NOMO-1 treated with DMSO at 0.1 percent for 48 hours (cell line): ENCODE measurements at regions not wholly inside any gene's neighbourhood (a gene's known extent, or its start where the extent isn't known, plus 50 kb on each side); places are given as distances from the start of the nearest gene placed in this dataset.
A peak's percentile ranks its signal among the peaks of the same experiment; 100 is the strongest.
"Not testable (repeated sequence)": the region's sequence is repeated elsewhere in the genome, so short reads cannot be mapped to it uniquely, and the experiment has no call there.

Experiments used
- DNase-seq: peaks from one replicate; lab custom pipeline; 2025; ENCODE audit not compliant: unreplicated experiment; lab: John Stamatoyannopoulos, UW

DNA sequence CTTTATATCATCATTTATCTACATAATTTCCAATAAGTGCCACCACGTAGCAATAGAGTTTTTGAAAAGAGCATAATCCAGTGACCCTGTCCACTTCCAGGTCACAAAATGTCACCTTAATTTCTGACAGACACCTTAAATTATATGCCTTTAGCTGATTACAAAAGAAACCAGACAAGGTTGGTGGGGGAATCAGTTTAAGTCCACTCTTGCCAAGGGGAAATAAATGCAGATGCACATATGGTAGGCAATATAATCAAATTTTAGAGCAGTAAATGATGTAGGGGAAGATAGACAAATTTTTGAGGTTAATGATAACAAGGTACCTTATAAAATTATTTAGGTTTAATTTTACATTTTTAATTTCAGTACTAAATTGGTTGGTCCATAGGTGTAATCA, 253.5 kb downstream of the ZIC1 start:
- no peak for DNase-seq

- no peak for DNase-seq
These were observed 259.9 kb downstream of the ZIC1 start for GRCh38 chr3:147669077-147669476.

- no peak for DNase-seq
These were observed 262.9 kb downstream of the ZIC1 start for GRCh38 chr3:147672035-147672434.

DNA sequence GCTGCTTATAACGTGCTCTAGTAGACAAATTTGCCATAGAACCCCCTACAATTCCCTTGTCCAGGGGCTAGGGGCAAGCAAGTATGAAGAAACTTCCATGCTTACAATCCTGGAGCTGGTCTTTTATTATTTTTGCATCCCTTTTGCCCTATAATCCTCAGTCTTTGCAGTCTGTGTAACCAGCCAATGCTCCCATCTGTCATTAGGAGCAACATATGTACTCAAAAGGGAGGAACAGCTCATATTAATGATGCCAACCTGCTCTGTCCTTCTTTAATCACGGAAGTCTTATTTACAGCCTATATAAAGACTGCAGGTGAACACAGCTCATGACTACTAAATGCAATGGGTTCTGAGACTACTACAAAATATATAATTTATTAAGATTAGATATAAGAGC, 263.3 kb downstream of the ZIC1 start:
- no peak for DNase-seq

DNA sequence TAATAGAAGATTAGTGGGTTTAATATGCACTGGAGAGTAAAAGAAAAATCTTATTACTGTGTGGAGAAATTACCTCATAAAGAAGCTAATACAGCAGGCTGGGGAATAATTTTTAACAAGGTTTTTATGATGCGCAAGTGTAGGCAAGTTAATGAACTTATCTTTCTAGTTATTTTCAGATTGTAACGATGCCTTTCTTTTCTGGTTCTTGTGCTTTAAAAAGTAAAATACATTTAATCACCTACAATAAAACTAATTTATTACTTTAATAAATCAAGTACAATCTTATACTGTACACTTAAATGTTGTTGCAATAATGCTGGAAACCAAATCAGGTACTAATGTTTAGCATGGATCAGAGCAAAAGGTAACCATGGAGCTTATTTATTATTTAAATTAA, 266.6 kb downstream of the ZIC1 start:
- DNase-seq: no peak

GRCh38 chr3:147680837-147681483, 271.8 kb downstream of the ZIC1 start:
- DNase-seq: no peak

DNA sequence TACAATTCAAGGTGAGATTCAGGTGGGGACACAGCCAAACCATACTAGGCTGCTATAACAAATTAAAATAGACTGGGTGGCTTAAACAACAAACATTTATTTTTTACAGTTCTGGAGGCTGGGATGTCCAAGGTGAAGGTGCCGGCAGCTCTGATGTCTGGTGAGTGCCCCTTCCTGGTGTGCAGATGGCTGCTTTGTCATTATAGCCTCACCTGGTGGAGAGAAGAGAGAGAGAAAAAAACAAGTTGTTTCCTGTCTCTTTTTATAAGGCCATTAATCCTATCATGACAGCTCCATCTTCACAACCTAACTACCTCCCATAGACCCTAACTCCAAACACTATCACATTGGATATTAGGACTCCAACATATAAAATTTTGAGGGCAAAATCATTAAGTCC, 279.7 kb downstream of the ZIC1 start:
- no peak for DNase-seq

- peak; percentile 93 for DNase-seq
These were observed 290.1 kb downstream of the ZIC1 start for GRCh38 chr3:147699175-147699838.

GRCh38 chr3:147701195-147701594, 292.0 kb downstream of the ZIC1 start:
- no peak for DNase-seq

DNA sequence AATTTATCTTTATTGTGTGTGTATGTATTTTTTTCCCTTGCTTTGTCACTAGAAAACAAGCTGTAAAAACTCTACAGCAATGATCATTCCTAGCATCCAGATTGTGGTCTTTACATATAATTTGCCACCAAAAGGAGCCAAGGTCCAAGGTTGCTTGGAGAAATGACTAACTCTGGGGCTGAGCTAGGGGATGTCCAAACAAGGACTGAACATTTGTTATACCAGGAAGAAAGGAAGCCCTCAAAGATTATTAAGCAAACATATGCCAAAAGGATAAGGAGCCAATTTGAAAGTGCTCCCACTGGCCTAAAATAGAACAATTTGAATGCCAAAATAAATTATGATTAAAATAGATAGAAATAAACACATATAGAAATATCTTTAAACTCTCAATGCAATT, 293.3 kb downstream of the ZIC1 start:
- DNase-seq: no peak

GRCh38 chr3:147705651-147706051, 296.5 kb downstream of the ZIC1 start:
- DNase-seq: peak; percentile 43

GRCh38 chr3:147710753-147711152, 301.6 kb downstream of the ZIC1 start:
- DNase-seq: not testable (repeated sequence)

DNA sequence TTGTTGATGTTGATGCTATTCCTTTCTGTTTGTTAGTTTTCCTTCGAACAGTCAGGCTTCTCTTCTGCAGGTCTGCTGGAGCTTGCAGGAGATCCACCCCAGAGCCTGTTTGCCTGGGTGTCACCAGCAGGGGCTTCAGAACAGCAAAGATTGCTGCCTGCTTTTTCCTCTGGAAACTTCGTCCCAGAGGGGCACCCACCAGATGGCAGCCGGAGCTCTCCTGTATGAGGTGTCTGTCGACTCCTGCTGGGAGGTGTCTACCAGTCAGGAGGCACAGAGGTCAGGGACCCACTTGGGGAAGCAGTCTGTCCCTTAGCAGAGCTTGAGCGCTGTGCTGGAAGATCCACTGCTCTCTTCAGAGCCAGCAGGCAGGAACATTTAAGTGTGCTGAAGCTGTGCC, 303.2 kb downstream of the ZIC1 start:
- DNase-seq: no peak

DNA sequence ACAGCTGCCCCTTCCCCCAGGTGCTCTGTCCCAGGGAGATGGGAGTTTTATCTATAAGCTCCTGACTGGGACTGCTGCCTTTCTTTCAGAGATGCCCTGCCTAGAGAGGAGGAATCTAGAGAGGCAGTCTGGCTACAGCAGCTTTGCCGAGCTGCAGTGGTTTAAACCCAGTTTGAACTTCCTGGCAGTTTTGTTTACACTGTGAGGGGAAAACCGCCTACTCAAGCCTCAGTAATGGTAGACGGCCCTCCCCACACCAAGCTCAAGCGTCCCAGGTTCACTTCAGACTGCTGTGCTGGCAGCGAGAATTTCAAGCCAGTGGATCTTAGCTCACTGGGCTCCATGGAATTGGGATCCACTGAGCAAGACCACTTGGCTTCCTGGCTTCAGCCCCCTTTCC, 303.6 kb downstream of the ZIC1 start:
- not testable (repeated sequence) for DNase-seq

- no peak for DNase-seq
These were observed 304.3 kb downstream of the ZIC1 start for GRCh38 chr3:147713234-147714133.

GRCh38 chr3:147729641-147730040, 320.5 kb downstream of the ZIC1 start:
- no peak for DNase-seq

DNA sequence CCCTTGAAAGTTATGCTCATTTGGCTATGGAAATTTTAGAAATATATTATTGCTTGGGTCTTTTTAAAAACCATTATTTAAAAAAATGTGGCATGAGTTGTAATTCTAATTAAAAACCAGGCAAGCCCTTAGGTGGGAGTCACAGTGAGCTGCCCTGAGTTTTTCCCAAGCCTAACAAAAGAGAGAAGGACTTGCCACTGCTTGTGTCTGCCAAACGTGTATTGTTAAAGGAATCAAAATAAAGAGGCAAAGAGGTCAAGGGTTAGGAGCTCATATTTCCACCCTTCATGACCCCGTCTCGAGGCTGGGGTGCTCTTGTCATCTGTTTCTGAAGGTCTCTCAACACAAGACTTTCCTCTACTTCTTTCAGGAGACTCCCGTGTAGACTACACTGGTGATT, 321.1 kb downstream of the ZIC1 start:
- no peak for DNase-seq

- no peak for DNase-seq
These were observed 324.1 kb downstream of the ZIC1 start for GRCh38 chr3:147733217-147733616.

DNA sequence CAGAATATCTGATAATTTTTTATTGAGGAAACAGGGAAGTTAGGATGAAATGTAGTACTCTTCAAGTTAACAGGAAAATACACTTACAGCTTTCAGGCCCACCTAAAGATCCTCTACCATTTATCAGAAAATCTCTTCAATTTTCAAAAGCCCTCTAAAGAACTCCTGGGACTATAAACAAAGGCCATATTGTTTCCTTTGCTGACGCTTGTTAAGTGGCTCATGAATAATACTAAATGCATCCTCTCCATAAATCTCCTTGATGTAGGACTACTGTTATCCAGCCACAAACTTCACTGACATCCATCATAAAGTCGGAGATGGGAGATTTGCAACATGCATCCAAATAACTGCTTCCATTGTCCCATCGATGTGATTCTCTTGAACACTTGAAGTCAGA, 326.5 kb downstream of the ZIC1 start:
- DNase-seq: no peak

GRCh38 chr3:147736226-147736625, 327.1 kb downstream of the ZIC1 start:
- peak; percentile 57 for DNase-seq

GRCh38 chr3:147737376-147737775, 328.2 kb downstream of the ZIC1 start:
- DNase-seq: no peak

- DNase-seq: no peak
These were observed 331.8 kb downstream of the ZIC1 start for GRCh38 chr3:147740928-147741327.
